NCI-H1930 (cell line): ENCODE measurements at regions not wholly inside any gene's neighbourhood (a gene's known extent, or its start where the extent isn't known, plus 50 kb on each side); places are given as distances from the start of the nearest gene placed in this dataset.
A peak's percentile ranks its signal among the peaks of the same experiment; 100 is the strongest.
"Not testable (repeated sequence)": the region's sequence is repeated elsewhere in the genome, so short reads cannot be mapped to it uniquely, and the experiment has no call there.

Source experiments
- DNase-seq, 2 experiments: peaks; one replicate each; lab custom pipeline; 2025; lab: John Stamatoyannopoulos, UW

GRCh38 chr7:127530148-127530547 is 55.2 kb downstream of the GCC1 start:
- no peak for DNase-seq

- DNase-seq, result no peak
Measured at GRCh38 chr7:127527561-127527960, 57.8 kb downstream of the GCC1 start.

GRCh38 chr7:127525866-127526480 is 59.4 kb downstream of the GCC1 start:
- peak; percentile 19 to 47 for DNase-seq

GRCh38 chr7:127516320-127516719 is 69.1 kb downstream of the GCC1 start:
- DNase-seq, result no peak

GRCh38 chr7:127514499-127514898 is 70.9 kb downstream of the GCC1 start:
- DNase-seq, result peak; percentile 5 to 25

GRCh38 chr7:127513311-127513710 is 72.1 kb downstream of the GCC1 start:
- DNase-seq, result no peak

- no peak for DNase-seq
Measured at GRCh38 chr7:127512663-127513062, 72.7 kb downstream of the GCC1 start.

- DNase-seq, result no peak
Measured at GRCh38 chr7:127504715-127505114, 80.7 kb downstream of the GCC1 start.

GRCh38 chr7:127501817-127502216 is 83.6 kb downstream of the GCC1 start:
- no peak for DNase-seq

GRCh38 chr7:127487381-127487780 is 94.9 kb upstream of the ZNF800 start:
- DNase-seq, result no peak

GRCh38 chr7:127486654-127487053 is 94.1 kb upstream of the ZNF800 start:
- DNase-seq, result peak in 1 of 2 experiments; percentile 6

- peak in 1 of 2 experiments; percentile 9 for DNase-seq
Measured at GRCh38 chr7:127485482-127485881, 93.0 kb upstream of the ZNF800 start.

- no peak for DNase-seq
Measured at GRCh38 chr7:127484954-127485353, 92.4 kb upstream of the ZNF800 start.

GRCh38 chr7:127478461-127478860 is 86.0 kb upstream of the ZNF800 start:
- DNase-seq, result no peak

GRCh38 chr7:127478024-127478355 is 85.5 kb upstream of the ZNF800 start:
- no peak for DNase-seq

- peak in 1 of 2 experiments; percentile 28 for DNase-seq
Measured at GRCh38 chr7:127477295-127478023, 85.0 kb upstream of the ZNF800 start.

GRCh38 chr7:127476618-127477017 is 84.1 kb upstream of the ZNF800 start:
- no peak for DNase-seq

GRCh38 chr7:127474457-127474856 is 81.9 kb upstream of the ZNF800 start:
- no peak for DNase-seq

- no peak for DNase-seq
Measured at GRCh38 chr7:127473409-127473808, 80.9 kb upstream of the ZNF800 start.

- no peak for DNase-seq
Measured at GRCh38 chr7:127460077-127460476, 67.6 kb upstream of the ZNF800 start.

GRCh38 chr7:127451258-127451657 is 58.8 kb upstream of the ZNF800 start:
- DNase-seq, result not testable (repeated sequence)

GRCh38 chr7:127448566-127448965 is 56.1 kb upstream of the ZNF800 start:
- DNase-seq, result no peak

GRCh38 chr7:127447326-127447945 is 54.9 kb upstream of the ZNF800 start:
- peak in 1 of 2 experiments; percentile 3 for DNase-seq
